Vagina (tissue), 2 donors: ENCODE measurements at regions not wholly inside any gene's neighbourhood (a gene's known extent, or its start where the extent isn't known, plus 50 kb on each side); places are given as distances from the start of the nearest gene placed in this dataset.

Source experiments
- POLR2A ChIP-seq, 2 donors: fragments of 450-650 bp; IDR thresholded peaks; one replicate each; pipeline ENCODE4 v1.6.1; 2017; ENCODE audit warnings: antibody characterized with exemption in 2 of 2, mild to moderate bottlenecking in 2 of 2, moderate library complexity in 2 of 2
- TF ChIP-seq, protein P1 (sequence below), 3 experiments: fragments of 450-650 bp in 2 of 3; fragments of 200-600 bp in 1 of 3; sonication (generic) in 1 of 3; IDR thresholded peaks; one replicate each; pipeline ENCODE4 v1.5.1; 2017 to 2019; ENCODE audit warnings: antibody characterized with exemption in 3 of 3, mild to moderate bottlenecking in 2 of 3, moderate library complexity in 2 of 3

GRCh38 chr11:129691142-129691541, 124.5 kb upstream of the TMEM45B start:
- TF ChIP-seq, protein P1, sequence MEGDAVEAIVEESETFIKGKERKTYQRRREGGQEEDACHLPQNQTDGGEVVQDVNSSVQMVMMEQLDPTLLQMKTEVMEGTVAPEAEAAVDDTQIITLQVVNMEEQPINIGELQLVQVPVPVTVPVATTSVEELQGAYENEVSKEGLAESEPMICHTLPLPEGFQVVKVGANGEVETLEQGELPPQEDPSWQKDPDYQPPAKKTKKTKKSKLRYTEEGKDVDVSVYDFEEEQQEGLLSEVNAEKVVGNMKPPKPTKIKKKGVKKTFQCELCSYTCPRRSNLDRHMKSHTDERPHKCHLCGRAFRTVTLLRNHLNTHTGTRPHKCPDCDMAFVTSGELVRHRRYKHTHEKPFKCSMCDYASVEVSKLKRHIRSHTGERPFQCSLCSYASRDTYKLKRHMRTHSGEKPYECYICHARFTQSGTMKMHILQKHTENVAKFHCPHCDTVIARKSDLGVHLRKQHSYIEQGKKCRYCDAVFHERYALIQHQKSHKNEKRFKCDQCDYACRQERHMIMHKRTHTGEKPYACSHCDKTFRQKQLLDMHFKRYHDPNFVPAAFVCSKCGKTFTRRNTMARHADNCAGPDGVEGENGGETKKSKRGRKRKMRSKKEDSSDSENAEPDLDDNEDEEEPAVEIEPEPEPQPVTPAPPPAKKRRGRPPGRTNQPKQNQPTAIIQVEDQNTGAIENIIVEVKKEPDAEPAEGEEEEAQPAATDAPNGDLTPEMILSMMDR (IDR thresholded peaks at IDR 0.05) = no peak
- no peak for TF ChIP-seq POLR2A (IDR thresholded peaks at IDR 0.05)
